22Rv1 (cell line): ENCODE measurements at regions not wholly inside any gene's neighbourhood (a gene's known extent, or its start where the extent isn't known, plus 50 kb on each side); places are given as distances from the start of the nearest gene placed in this dataset.

ENCODE experiments used
- ZFX ChIP-seq: fragments of 450-650 bp; IDR thresholded peaks from 2 replicates; pipeline ENCODE4 v1.6.1; 2017; ENCODE audit warnings: antibody characterized with exemption, borderline replicate concordance
- TF ChIP-seq, protein P1 (sequence below): fragments of 450-650 bp; IDR thresholded peaks from 2 replicates; pipeline ENCODE4 v1.5.1; 2017; ENCODE audit warnings: mild to moderate bottlenecking

GRCh38 chr13:105497597-105497996 is 1037.9 kb downstream of the EFNB2 start:
- TF ChIP-seq, protein P1, sequence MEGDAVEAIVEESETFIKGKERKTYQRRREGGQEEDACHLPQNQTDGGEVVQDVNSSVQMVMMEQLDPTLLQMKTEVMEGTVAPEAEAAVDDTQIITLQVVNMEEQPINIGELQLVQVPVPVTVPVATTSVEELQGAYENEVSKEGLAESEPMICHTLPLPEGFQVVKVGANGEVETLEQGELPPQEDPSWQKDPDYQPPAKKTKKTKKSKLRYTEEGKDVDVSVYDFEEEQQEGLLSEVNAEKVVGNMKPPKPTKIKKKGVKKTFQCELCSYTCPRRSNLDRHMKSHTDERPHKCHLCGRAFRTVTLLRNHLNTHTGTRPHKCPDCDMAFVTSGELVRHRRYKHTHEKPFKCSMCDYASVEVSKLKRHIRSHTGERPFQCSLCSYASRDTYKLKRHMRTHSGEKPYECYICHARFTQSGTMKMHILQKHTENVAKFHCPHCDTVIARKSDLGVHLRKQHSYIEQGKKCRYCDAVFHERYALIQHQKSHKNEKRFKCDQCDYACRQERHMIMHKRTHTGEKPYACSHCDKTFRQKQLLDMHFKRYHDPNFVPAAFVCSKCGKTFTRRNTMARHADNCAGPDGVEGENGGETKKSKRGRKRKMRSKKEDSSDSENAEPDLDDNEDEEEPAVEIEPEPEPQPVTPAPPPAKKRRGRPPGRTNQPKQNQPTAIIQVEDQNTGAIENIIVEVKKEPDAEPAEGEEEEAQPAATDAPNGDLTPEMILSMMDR: no peak
- no peak for TF ChIP-seq ZFX
